ENCODE measurements at regions not wholly inside any gene's neighbourhood (a gene's known extent, or its start where the extent isn't known, plus 50 kb on each side); places are given as distances from the start of the nearest gene placed in this dataset.

DNA sequence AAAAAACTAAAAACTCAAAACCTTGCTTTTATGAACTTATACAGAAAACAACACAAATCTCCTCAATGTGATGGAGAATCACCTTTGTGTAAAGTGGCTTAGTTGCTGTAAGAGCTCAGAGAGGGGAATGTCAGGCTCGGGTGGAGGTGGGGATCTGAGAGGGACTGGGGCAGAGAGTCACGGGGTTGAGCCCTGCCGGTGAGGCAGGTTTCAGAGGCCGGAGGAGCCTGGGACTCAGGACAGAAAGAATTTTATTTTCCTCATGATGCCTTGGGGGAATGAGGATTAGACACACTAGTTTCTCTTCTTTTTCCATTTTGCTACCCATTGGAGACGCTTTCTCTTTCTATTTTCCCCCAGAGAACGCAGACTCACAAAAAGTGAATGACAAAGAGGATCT lies 252.3 kb upstream of the FOXQ1 start:
- no peak for DNase-seq (ENCODE audit: low spot score)

DNA sequence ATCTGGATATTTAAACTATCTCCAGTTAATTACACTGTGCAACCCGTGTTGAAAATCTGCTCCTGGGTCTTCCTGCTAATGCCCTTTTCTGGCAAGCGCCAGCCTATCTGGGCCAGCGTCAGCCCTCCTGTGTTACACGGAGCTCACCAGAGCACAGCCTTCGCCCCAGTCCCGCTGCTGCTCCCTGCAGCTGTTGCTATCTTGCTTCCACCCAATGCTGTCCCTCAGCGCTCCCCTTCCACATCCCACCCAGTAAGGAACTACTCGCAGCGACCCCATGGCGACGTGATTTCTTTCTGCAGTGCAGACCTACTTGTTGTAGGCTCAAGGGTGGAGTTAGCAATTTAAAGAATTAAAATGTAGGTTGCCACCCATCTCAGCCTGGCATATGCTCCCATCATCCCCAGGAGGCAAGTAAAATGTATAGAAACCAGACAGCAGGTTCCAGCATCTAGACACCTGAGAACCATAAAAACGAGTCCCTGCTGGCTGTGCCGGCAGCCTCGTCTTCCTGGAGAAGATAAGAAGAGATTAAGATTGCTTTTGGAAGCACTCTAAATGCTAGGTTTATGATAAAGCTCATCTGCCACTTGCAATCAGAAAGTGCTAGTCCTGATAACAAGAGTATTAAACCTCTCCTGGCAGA lies 254.3 kb upstream of the FOXQ1 start:
- DNase-seq (ENCODE audit: low spot score) = no peak

DNA sequence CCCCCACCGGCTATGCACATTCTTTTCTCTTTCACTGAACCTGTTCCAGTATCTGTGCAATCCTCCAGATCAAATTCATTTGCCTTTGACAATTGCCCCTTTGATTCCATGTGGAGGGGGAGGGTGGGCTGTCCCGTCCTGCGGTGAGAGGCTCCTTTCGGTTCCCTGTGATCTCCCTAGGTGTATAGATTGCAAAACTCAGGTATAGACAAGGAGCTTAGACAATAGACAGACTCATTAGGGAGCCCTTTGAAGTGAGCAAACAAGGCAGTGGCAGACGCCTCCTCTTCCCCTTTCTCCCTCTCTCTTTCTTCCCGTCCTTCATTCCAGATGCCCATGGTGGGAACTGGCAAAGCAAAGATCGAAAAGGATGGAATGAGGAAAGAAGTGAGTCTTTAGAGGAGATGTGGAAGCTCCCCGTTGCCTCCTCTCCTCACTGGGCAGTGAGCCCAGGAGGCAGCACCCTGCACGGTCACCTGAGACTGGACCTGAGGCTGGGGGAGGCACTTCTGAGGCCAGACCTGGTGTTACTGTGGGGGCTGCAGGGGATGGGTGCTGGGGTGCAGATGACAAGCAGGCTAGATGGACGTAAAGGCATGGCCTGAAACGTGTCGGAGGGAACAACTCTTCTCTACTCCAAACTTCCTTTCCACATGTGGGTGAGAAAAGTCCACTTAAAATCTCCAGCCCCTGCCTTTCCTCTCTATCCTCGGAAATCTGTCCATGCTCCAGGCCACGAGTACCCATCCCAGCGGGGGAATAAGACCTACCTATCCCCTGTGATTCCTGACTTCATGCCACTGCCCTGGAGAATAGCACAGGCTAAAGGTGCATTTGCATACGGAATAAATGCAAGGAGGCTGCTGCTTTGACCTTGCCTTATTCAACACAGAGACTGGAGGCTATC lies 256.6 kb upstream of the FOXQ1 start:
- no peak for DNase-seq (ENCODE audit: low spot score)

DNA sequence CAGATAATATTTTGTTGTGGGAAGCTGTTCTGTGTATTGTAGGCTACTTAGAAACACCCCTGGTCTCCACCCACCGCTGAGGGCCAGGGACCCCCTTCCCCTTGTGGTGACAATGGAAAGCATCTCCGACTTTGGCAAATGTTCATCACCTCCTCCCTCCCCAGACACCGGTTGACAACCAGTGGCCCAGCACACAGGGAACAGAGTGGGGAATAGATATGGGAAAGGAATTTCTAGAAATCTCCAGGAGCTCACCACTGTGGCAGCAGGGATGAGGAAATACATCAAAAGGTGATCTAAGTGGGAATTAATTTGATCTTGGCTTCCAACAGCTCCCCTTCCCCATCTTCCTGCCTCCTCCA lies 257.3 kb upstream of the FOXQ1 start:
- no peak for DNase-seq (ENCODE audit: low spot score)

DNA sequence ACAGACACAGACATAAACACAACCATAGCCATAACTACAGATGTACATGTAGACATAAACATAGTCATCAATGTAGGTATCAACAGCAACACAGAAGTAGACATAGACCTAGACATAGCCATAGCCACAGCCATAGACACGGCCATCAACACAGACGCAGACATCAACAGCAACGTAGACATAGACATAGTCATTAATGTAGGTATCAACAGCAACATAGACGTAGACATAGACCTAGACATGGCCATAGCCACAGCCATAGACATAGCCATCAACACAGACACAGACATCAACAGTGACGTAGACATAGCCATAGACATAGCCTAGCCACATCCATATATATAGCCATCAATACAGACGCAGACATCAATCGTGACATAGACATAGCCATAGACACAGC lies 258.3 kb upstream of the FOXQ1 start:
- DNase-seq (ENCODE audit: low spot score) = no peak

DNA sequence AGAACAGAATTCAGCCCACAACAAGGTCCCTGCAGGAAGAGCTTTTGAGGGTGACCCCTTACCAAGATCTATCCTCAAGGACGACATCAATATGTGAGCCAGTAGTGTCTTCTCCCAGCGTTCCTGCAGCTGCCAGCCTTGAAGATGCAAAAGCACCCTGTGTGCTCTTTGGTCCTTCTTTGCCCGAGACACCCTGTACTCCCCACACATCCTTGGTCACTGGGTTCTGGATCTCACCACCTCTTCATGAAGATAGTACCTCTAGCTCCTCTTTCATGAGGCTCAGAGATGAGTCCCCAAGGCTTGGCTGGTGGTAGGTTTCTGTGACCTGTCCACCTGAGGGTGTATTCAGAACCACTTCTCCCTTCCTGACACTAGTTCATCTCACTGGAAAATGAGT lies 259.6 kb upstream of the FOXQ1 start:
- no peak for DNase-seq (ENCODE audit: low spot score)

DNA sequence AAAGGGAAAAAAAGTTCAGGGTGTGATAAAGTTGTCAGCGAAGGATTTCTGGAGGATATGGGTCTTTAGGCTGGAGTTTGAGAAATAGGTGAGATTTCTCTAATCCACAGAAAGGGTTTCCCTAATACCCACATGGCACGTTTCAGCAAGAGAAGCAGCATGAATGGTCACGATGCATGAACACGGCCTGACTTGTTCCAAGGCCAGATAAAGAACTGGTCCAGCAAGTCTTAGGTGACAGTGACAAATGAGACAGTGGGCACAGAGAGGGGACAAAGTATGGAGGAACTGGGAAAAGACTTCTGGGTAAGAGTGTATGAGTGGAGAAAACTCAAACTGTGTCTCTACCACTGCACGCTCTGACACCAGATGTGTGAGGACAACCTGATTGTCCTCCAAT lies 262.0 kb upstream of the FOXQ1 start:
- no peak for DNase-seq (ENCODE audit: low spot score)

DNA sequence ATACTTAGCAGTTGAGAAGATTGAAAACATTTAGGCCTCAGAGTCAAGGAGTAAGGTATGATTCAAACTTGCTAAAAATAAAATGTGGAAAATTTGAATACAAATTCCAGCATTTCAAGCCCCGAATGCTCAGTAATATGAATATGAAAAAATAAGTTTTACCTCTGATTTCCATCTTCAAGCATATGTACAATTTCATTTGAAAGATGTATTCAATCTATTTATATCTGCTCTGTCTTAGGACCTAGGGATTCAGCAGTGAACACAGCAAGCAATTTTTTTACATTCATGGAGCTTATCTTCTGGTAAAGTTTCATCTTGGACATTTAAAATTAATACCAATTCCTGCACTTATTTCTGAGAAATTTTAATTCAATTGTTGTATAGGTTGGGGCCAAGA lies 262.7 kb upstream of the FOXQ1 start:
- DNase-seq (ENCODE audit: low spot score) = no peak

DNA sequence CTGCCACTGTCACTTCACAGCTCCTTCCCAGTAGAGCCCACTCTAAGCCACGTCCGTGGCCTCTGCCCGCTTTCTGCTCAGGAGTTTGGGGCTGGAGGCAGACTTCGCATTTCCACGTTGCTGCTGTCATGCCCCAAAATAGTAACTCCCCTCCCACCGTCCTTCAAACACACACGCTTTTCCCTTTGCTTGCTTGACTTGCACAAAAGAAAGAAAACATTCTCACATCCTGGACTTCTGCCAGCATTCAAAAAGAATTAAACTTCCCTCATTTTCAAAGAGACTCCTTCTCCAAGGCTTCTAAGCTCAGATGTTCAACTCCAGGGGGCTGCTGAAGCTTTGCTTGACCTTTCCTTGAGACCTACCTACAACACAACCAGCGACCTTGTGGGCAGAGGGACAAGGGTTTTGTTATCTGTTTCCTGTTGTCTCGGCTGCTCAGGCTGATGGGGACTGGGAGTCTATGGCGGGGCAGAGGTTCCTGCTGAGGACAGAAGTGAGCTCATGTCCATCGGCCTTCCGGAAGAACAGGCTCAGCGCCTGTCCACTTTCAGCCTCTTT lies 263.8 kb upstream of the FOXQ1 start:
- no peak for DNase-seq (ENCODE audit: low spot score)

DNA sequence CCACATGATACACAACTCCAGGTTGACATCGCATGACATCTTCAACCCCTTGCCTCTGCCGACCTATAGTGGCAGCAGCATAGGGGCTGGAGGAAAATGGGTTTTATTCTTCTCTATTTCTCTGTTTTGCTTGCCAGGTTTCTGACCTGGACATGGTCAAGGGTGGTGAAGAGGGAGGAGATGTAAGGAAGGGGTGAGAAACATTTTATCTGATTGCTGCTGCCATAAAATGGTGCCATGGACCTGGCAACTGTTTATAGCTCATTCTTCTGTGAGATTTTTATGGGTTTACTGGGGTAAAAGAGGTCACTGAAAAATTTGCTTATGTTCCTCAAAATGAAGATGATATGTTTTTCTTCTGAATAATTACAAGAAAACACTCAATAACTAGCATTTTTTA lies 266.7 kb upstream of the FOXQ1 start:
- no peak for DNase-seq (ENCODE audit: low spot score)

DNA sequence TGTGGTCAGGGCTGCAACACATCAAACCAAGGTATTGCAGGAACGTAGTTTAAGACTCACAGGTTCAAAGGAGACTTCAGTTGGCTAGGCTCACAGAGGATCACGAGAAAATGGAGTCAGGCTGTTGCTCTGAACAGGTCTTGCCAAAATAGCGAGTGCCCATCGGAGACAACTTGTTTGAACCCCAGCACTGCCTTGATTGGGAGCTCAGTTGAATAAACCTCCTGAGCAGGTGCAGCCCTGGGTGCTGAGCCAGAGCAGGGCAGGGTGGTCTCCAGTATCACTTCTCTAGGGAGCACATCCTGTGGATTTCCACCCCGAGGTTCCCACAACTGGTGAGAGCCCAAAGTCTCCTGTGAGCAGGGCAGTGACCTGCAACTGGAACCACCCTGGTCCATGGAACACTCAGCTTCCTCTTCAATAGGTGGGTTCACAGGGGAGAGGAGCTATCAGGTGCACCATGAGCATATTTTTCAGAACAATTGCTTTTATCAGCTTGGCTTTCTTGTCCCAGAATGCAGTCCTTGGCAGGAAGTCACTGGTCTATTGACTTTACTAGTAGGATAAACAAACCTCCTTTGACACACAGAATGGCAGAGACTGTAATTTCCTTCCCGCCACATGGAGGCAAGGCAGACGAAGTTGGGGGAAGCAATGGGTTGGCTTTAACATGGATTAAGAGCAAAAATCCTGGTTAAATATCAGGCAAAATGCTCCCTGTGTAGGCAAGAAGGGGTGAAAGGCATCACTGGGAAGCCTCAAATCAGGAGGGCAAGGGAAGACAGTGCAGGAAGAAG lies 267.7 kb upstream of the FOXQ1 start:
- DNase-seq (ENCODE audit: low spot score) = no peak

DNA sequence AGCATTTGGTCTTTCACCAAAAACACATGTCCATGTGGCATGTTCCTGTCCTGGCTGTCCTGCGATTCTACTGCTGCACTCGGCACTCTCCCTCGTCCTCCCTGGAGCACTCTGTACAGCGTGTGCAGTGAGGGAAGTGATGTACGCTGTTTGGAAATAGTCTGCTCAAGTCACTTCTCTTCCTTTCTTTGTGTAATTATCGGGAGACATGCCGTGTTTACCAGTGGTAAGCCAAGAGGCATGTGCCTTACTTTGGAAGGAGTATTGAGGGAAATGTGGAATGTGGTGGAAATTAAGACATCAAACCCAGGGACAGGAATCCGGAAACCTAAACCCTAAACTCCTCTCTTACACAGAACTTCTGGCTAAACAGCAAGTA lies 268.5 kb upstream of the FOXQ1 start:
- DNase-seq (ENCODE audit: low spot score) = no peak

DNA sequence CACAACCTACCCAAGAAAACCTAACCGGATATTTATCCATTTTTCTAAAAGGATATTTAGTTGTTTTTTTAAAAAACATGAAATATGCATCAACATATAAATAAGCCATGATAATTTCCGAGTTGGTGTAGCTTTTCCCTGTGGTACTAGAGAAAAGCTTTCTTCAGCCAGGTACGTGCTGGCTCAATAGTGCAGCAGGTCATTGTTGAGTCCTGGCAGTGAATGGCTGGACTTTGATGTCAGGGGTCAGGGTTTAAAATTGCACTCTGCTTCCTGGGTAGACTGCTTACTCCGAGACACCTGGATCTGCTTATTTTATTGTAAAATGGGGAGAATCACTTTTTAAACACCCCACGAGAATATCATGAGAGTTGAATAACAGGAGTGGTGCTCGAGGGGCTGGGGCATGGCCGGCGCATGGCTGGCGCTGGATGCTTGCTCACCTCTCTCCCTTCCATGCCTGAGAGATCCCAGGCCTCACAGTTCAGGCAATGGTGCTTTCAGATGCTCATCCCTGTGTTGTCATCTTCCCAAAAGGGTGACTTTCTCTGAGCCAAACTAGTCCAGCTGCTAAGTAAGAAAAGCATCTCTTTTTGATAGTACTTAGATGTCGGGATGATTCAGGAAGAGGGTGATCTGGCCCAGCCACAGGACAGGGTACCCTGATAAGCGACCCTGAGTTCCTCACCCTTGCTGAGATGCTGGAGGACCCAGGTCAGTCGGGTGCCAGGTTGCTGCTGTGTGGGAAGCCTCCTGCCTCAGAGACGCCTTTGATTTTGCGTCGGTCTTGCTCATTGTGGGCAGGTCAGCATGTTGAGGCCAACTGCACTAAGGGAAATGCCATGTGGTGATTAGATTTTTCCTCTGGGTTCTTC lies 269.1 kb upstream of the FOXQ1 start:
- no peak for DNase-seq (ENCODE audit: low spot score)

DNA sequence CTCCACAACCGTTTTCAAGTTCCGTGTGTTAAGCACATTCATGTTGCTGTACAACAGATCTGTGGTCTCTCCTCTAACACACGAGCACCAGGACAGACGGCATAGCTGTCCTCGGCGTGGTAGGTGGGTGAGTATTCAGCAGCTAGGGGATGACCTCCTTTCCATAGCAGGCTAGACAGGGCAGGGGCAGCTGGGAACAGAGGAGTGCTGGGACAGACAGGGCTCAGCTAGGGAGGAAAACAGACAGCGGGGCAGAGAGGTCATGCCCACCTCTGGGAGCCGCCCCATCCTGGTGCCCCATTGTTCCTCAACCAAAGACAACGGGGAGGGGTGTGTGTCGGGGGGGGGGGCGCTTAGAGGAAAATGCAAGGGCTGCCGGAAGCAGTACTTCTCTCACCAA lies 271.5 kb upstream of the FOXQ1 start:
- no peak for DNase-seq (ENCODE audit: low spot score)

DNA sequence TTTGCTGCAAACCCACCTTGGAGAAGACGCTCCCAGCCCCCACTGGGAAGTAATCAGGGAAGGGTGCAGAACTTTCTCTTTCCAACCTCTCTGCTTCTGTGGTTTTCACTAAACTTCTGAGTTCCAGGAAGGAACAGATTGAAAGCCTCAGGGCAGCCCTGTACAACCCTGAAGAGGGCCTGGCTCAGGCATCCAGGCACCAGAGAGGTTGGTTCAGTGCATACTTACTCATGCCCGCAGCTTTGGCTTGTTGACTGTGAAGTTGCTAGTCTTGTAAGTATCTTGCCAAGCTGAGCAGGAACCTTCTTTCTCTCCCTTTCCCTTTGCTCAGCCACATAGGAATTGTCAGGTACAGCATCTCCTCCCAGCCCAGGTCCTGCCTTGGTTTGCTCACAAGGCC lies 272.2 kb upstream of the FOXQ1 start:
- DNase-seq (ENCODE audit: low spot score) = no peak

DNA sequence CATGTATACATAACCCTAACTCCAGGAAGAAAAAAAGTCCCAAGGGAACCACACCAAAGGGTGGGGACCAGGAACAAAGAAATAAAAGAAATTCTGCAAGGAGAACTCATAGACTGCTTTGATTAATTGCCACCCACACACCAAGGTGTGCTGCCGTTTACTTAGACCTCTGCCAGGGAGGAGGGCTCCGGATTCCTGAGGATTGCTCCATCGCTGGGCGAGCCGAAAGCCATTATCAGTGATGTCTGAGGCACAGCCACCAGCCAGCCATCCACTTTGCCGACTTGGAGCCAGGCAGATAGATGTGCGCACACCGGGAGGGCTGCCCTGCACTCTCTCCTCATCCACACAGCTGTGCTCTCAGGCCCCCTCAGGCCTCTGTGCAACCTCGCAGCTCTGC lies 272.7 kb upstream of the FOXQ1 start:
- DNase-seq (ENCODE audit: low spot score) = no peak

DNA sequence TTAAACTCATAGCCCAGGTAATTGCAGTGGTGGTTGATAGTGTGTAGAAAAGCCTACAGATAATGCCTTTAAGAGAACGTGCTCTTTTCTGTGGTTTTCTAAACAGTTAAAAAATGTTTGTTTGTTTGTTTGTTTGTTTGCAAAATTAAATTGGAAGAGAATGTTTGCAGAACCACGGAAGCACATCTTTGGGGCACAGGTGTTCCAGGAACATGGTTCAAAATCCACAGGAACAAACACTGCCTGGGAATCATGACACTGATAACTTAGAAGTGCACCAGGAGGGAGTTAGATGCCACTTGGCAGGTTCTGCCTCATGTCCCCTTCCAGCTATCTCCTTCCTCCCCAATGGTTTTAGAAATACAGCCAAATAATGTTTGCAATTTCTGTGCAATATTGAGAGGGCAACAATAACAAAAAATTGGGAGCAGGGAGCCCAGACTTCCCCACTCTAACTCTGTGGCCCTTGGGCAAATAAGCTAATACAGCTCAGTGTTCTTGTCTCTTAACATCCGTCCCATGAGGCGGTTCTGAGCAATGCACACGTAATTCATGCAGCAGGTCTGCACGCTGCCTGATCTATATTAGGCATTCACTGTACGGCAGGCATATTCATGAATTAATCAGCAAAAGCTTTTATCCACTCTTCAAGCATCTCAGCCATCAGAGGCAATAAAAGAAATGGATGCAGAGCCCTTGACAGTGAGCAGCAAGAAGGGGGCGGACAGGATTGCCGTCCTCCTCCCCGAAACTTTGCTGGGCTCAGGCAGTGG lies 274.3 kb upstream of the FOXQ1 start:
- no peak for DNase-seq (ENCODE audit: low spot score)

DNA sequence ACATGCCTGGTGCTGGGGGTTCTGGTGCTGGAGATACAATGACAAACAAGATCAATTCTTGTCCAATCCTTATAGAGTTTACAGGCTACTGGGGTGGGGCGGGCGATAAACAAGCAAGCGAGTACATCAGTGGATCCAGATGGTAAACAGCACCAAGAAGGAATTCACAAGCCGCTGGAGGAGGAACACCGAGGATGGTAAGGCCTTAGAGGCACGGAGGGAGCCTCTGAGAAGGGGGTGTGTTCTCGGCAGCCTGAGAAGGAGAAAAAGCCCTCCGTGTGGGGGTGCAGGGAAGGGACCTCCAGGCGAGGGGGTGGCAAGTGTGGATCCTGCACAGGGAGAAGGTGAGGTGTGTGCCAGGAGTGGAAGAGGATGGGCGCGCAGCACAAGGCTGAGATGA lies 276.5 kb upstream of the FOXQ1 start:
- DNase-seq (ENCODE audit: low spot score) = no peak

DNA sequence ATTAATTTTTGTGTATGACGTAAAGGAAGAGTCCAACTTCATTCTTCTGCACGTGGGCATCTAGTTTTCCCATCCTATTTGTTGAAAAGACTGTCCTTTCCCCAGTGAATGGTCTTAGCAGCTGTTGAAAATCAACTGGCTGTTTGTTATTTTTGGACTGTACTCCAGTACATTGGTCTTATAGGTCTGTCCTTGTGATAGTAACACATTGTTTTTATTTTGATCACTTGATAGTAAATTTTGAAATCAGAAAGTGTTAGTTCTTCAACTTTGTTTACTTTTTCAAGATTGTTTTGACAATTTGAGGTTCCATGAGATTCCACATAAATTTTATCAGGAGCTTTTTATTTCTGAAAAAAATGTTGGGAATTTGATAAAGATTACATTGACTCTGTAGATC lies 280.2 kb upstream of the FOXQ1 start:
- no peak for DNase-seq (ENCODE audit: low spot score)

DNA sequence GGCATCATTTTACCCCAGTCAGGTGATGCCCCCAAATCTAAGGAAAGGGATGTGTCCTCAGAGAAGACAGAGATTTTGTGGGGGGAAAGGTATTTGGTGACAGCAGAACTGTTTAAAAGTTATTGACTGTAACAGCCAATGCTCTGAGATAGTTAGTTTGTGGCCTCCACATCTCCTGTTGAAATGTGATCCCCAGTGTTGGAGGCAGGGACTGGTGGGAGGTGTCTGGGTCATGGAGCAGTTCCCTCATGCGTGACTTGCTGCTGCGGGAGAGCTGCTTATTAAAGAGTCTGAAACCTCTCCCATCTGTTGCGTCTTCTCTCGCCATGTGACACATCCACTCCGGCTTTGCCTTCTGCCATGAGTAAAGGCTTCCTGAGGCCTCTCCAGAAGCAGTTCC lies 282.8 kb upstream of the FOXQ1 start:
- DNase-seq (ENCODE audit: low spot score) = no peak

DNA sequence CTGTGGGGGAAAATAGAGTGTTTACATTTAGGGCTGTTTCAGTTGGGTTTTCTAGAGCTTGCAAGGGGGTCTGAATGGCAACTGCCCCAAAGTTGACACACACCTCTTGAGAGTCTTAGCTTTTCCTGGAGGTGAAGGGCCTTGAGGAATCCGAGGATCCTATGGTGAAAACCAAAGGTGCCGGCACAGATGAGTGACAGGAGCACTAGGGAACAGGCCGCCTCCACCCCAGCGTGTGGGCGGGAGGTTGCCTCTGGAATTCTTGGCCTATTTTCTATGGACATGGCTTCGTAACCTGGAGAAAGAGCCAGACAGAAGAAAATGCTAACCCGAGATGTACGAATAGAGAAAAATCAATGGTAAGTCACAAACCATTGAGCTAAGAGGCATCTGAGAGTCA lies 283.2 kb upstream of the FOXQ1 start:
- no peak for DNase-seq (ENCODE audit: low spot score)
